ENCODE measurements at regions not wholly inside any gene's neighbourhood (a gene's known extent, or its start where the extent isn't known, plus 50 kb on each side); places are given as distances from the start of the nearest gene placed in this dataset.

DNA sequence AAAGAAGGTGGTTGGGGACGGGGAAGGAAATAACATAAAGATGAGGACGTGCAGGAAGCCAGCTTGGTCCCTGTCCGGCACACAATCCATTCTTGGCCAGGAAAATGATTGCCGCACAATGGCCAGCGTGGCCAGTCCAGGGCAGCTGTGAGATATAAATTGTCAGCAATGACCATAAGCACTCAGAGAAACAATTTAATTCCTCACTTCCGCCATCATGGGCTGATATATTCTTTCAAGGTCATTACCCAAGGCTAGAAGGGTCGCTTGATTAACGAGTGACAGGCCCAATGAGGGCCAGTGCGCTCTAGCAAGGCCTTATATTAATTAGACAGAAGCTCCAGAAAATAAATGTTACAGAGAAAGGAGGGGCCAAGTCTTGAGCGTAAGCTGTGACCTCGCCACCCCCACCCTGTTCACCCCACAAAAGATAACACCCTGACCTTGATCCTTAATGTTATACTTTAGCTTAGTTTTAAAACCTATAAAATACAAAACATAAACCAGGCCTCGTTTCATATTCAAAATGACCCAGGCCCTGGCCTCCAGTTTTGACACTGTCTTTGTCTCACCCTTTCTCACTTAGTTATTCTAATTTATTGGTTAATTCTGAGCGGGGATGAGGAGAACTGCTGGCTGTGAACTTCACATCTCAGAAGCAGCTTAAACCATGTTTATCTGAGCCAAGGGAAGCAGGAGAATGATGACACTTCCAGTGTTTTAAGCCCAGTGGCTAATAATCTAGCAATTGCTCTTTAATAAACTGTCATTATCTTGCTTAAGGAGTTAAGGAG, 478.3 kb upstream of the ZFHX3 start:
- TF ChIP-seq, protein P1, sequence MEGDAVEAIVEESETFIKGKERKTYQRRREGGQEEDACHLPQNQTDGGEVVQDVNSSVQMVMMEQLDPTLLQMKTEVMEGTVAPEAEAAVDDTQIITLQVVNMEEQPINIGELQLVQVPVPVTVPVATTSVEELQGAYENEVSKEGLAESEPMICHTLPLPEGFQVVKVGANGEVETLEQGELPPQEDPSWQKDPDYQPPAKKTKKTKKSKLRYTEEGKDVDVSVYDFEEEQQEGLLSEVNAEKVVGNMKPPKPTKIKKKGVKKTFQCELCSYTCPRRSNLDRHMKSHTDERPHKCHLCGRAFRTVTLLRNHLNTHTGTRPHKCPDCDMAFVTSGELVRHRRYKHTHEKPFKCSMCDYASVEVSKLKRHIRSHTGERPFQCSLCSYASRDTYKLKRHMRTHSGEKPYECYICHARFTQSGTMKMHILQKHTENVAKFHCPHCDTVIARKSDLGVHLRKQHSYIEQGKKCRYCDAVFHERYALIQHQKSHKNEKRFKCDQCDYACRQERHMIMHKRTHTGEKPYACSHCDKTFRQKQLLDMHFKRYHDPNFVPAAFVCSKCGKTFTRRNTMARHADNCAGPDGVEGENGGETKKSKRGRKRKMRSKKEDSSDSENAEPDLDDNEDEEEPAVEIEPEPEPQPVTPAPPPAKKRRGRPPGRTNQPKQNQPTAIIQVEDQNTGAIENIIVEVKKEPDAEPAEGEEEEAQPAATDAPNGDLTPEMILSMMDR (IDR thresholded peaks at IDR 0.05; ENCODE audit: low read depth, low read length, poor library complexity, severe bottlenecking): no peak
- no peak for TF ChIP-seq EZH2phosphoT487 (IDR thresholded peaks at IDR 0.05; ENCODE audit: borderline replicate concordance, low read length)

Measured in DOHH2 (cell line).